Right renal pelvis (tissue), 4 donors: ENCODE measurements at regions not wholly inside any gene's neighbourhood (a gene's known extent, or its start where the extent isn't known, plus 50 kb on each side); places are given as distances from the start of the nearest gene placed in this dataset.
"Not testable (repeated sequence)": the region's sequence is repeated elsewhere in the genome, so short reads cannot be mapped to it uniquely, and the experiment has no call there.

Source experiments
- DNase-seq, 4 donors: peaks; one replicate each; pipeline ENCODE4 v3.0.0-alpha.2; 2013; ENCODE audit warnings: low read depth in 4 of 4, low spot score in 3 of 4, missing footprints in 1 of 4

DNA sequence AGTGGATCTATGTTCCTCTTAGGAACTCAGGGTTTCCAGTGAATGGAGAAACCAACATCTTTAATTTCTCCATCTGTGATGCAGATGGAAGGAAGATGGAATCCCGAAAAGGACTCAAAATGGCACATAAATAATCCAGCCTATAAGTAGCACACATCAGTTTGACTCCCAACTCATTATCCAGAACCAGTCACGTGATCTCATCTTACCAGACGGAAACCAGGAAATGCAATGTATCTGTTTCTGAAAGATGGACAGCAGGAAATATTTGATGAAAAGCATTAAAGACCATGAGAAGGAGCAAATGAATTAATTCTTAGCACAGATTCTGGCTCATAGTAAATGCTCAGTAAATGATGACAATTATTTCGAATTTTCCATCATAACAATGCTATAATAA is 443.1 kb upstream of the FMR1 start:
- no peak for DNase-seq

- DNase-seq = no peak
Observed at GRCh38 chrX:147476008-147476407, 435.7 kb upstream of the FMR1 start.

DNA sequence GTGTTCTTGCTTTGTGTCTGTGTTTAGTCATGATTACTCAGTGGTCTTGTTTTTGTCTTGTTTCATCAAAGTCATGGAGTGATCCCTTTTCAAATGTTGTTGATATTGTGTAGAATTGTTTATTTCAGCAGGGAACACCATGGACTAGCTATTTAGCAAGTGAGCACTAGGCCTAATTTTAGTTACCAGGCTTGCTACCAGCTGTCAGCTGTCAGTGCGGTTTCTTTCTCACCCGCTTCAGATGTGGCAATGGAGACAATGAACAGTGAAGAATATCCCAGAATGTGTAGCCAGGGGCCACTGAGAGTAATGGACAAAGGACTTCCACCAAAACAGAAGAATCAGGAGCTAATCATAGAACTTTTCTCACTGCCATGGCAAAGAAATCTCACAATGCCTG is 432.8 kb upstream of the FMR1 start:
- DNase-seq = no peak

DNA sequence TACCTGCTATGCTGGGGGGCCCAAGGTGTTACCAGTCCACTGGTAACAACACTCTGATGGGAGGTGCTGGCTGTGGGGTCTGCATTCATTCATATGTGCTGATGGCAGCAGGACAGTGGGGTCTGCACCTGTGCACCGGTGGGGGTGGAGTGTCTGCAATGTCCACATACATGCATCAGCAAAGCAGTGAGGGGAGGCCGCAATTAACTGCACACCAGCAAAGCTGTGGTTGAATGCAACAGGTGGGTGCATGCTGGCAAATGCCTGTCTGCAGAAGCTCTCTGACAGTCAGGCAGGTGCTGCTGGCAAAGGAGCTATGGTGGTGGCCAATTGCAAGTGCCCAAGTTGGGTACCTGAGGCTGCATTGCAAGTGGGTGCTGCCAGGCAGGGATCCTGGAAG is 426.5 kb upstream of the FMR1 start:
- DNase-seq = no peak

GRCh38 chrX:147494365-147494764 is 417.4 kb upstream of the FMR1 start:
- DNase-seq = no peak

DNA sequence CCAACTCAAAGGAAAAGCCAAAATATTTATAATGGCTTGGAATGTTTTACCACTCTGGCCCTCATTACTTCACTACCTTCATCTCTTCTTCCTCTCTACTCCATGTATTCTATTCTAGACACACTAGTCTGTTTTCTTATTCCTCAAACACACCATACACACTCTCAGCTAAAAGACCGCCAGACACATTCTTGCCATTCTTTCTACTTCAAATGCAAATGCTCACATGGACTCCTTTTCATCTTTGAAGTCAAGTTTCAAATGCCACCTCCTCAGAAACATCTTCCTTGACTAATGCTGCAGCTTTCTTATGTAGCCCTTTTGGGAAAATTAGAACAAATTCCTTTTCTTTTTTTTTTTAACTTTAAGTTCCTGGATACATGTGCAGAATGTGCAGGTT is 412.9 kb upstream of the FMR1 start:
- DNase-seq = no peak

DNA sequence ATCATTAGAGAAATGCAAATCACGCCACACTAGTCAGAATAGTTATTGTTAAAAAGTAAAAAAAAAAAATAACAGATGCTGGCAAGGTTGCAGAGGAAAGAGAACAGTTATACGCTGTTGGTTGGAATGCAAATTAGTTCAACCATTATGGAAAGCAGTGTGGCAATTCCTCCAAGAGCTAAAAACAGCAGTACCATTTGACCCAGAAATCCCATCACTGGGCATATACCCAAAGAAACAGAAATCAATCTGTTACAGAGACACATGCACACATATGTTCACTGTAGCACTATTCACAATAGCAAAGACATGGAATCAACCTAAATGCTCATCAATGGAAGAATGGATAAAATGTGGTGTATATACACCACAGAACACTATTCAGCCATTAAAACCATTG is 388.7 kb upstream of the FMR1 start:
- no peak for DNase-seq

DNA sequence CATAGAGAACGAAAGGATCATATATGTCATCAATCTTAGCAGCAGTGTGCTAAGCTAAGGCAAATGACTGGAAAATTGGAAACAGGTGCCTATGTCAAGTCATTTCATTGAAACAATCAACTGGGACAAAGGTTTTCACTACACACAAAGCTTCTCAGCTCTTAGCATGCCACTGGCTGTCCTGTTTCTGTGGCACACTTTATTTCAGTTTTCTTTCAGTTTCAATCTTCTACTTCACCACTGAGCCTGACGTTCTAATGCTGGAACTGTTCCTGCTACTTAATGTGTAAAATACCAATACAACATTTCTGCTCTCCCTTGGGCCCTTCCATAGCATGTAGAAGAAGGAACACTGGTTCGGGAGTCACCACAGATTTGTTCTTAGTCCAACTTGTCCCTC is 378.3 kb upstream of the FMR1 start:
- no peak for DNase-seq

DNA sequence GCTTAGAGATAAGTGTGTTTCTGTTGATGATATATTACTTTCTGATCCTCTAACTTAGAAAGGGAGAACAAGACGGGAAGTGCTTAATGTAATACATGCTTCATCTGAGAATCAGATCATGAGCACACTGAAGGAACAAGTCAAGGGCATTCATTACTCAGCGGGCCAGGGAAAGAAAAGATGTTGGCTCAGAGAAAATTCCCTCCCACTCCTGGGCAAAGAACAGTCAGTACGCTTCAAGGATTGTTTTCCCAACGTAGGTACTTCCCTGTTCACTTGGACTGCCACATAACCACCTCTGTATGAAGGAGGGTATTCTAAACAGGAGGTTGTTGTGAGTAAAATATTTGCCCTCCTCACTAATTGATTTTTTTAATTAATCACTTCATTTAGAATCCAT is 374.5 kb upstream of the FMR1 start:
- DNase-seq = peak in 1 of 4 donors; percentile 4

- DNase-seq = not testable (repeated sequence)
Observed at GRCh38 chrX:147548023-147548422, 363.7 kb upstream of the FMR1 start.

DNA sequence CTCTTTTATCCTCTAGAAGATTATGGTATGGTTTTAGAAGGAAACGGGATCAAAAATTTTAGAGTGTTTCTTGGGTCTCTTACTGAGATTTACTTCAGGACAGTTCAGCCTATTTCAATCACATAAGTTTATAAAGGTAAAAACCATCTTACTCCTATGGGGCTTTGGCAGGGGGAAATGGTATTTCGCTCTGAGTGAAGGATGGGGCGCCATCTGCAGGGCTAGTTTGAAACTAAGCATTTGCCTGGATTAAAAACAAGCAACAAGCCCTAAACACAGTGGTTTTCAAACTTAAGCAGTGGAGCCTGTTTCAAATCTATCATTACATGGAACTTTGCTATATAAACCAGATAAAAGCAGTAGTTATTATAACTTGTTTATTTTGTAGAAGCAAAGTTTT is 361.5 kb upstream of the FMR1 start:
- peak in 1 of 4 donors; percentile 7 for DNase-seq

- DNase-seq = no peak
Observed at GRCh38 chrX:147559191-147559590, 352.5 kb upstream of the FMR1 start.

DNA sequence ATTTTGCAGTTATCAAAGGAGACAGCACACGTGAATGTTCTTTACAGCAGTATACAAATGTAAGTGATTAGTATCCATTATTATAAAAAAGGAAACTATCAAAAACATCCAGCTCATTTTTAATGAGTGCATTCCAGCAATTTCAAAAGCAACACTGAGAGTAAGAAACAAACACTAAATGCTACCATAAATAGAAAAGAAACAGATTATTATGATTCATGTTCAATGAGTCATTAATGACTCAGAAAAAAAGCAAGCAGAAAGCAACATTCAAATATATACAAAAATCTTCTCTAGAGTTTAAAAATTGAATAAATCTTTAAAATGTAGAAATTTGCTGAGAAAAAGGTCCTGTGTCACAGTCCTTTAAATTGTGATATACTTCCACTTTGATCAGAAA is 346.5 kb upstream of the FMR1 start:
- no peak for DNase-seq

- no peak for DNase-seq
Observed at GRCh38 chrX:147570483-147570882, 341.2 kb upstream of the FMR1 start.

DNA sequence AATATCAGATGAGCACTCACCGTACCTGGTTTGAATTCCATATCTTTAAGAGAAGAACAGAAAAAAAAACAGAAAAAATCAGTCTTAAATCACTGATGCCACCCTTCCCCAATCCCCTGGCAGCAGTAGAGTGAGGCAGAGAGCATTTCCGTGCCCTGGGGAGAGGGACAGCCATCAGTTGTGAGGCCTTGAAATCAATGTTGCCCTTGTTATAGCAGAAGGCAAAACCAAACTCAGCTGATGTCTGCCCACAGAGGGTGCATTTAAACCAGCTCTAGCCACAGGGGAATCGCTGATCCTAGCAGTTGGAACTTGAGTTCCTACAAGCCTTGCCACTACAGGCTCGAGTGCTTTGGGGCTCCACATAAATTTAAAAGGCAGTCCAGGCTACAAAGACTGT is 338.5 kb upstream of the FMR1 start:
- no peak for DNase-seq

- no peak for DNase-seq
Observed at GRCh38 chrX:147602176-147602696, 309.5 kb upstream of the FMR1 start.

DNA sequence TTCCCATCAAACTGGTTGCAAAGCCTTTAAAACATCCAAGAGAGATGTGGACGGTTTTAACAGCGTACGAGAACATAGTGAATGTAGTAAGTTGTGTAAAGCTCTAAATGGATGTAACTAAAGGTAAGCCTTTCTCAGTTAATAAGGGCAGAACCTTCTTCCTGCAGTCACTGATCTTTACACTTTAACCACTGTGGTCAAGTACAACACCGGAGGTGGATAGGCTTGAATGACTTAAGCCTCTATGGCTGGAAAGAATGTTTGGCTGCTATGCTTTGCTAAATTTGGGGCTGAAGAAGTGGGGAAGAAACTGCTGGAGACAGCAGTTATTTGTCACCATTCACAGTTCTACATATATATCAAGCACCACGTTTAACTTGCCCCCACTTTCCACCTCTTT is 285.1 kb upstream of the FMR1 start:
- DNase-seq = no peak

DNA sequence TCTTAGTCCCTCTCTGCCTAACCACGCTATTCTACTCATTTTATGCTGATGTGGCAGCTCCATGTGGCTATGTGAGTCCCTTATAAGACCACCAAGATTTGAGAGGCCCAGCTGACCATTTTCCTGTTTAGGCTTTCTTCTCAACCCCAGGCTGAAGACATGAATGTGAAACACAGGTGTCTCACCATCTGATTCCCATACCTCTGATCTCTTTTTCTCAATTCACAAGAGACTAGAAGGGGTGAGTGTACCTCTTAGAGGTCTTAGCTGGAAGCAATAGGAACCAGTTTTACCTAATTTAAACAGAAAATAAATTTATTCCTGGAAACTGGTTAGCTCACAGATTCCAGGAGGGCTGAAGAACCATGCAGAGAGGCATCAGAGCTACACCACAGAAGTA is 276.5 kb upstream of the FMR1 start:
- DNase-seq = no peak

DNA sequence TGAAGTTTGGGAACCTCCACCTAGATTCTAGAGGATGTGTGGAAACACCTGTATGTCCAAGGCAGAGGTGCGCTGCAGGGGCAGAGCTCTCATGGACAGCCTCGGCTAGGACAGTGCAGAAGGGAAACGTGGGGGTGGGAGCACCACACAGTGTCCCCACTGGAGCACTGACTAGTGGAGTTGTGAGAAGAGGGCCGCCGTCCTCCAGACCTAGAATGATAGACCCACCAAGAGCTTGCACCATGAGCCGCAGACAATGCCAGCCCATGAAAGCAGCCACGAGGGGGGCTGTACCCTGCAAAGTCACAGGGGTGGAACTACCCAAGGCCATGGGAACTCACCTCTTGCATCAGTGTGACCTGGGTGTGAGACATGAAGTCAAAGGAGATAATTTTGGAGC is 274.5 kb upstream of the FMR1 start:
- DNase-seq = no peak

DNA sequence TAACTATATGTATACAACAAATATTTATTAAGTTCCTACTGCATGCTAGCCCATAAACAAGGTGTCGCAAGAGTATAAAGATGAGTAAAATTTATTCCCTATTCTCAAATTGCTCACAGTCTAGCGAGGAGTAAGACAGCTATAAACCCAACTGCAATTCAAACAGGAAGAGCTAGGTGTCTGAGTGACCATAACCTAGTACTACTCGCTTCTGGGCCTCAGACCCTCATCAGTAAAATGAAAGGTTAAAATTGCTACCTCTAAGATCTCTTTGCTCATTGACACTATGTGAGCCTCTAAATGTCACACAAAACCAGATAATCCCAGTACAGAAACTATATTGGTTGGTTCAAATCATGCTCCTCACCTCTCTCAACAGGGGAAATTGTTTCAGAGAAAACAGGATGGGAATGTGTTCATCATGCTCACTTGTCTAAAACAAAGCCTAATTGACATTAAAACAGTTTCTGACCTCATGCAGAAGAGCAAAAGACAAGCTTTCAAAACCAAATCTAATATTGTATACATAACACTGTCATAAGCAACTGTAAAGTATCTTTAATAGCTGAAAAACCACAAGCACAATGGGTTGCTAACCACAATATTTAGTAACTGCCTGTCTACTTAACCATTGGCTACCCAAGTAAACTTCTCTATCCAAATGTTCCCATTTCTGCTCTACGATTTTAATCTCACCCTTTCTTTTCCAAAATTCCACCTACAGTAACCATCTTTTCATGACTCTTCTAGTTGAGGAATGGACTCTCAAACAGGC is 264.6 kb upstream of the FMR1 start:
- no peak for DNase-seq

DNA sequence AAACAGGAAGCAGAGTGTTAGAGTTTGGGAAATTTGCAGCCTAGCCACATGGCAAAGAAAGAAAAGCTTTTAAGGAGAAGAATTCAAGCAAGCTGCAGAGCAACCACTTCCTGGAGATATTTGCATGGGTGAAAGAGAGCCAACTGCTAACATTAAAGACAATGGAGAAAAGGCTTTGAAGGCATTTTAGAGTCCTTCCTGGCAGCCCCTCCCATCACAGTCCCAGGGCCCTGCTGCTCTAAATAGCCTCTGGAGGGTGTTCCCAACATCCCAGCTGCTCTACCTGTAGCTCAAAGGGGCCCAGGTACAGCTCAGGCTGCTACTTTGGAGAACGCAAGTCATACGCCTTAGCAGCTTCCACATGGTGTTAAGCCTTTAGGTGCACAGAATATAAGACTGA is 235.9 kb upstream of the FMR1 start:
- no peak for DNase-seq

DNA sequence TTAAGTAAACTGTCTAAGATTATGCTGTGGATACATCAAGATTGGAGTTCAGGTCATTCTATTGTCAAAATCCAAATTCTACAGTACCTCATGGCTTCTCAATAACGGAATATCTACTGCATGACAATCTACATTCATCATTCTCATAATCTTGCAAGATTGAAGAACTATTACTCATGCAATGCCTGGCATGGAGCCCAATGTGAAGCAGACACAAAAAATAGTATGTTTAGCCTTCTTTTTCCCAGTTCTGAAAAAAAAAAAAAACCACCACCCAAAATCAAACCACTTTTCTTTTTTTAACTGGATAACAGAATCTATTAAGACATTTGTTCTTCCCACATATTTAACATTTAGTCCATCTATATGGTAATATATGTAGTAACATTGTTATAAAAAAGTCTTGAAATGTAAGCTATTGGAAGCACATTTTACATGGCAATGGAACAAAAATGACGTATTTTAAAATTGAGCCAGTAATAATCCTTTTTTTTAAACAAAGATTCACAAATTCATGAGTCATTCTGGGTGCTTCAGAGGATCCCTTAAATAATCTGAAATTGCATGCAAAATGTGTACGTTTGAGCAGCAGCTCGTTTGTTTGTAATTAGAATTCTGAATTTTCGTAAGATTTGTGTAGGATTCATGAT is 232.2 kb upstream of the FMR1 start:
- no peak for DNase-seq
